GM23338 (cell line): ENCODE measurements at regions not wholly inside any gene's neighbourhood (a gene's known extent, or its start where the extent isn't known, plus 50 kb on each side); places are given as distances from the start of the nearest gene placed in this dataset.

Source experiments
- CREB1 ChIP-seq: fragments of 250-450 bp; sonication (Bioruptor Pico); IDR thresholded peaks from 2 replicates; pipeline ENCODE4 v1.5.0; 2020; ENCODE audit warnings: low read depth, mild to moderate bottlenecking, moderate library complexity
- EZH2 ChIP-seq: fragments of 200-600 bp; sonication (generic); IDR thresholded peaks from one replicate; pipeline ENCODE4 v1.8.0; 2017; ENCODE audit warnings: antibody characterized with exemption, mild to moderate bottlenecking, low read depth; ENCODE audit not compliant: unreplicated experiment
- EZH2phosphoT487 ChIP-seq: fragments of 200-600 bp; sonication (generic); IDR thresholded peaks from one replicate; pipeline ENCODE4 v1.8.1; 2018; ENCODE audit warnings: antibody characterized with exemption; ENCODE audit not compliant: unreplicated experiment
- JUNB ChIP-seq: IDR thresholded peaks from one replicate; pipeline ENCODE4 v1.6.1; 2016; ENCODE audit warnings: antibody characterized with exemption; ENCODE audit not compliant: unreplicated experiment
- NANOG ChIP-seq: IDR thresholded peaks from 2 replicates; pipeline ENCODE4 v1.6.1; 2016; ENCODE audit warnings: antibody characterized with exemption, borderline replicate concordance
- POLR2AphosphoS5 ChIP-seq: IDR thresholded peaks from 2 replicates; pipeline ENCODE4 v1.6.1; 2016; ENCODE audit warnings: antibody characterized with exemption, low read depth
- STAT1 ChIP-seq: IDR thresholded peaks from one replicate; pipeline ENCODE4 v1.6.1; 2016; ENCODE audit warnings: antibody characterized with exemption; ENCODE audit not compliant: unreplicated experiment
- ZNF114 ChIP-seq: fragments of 250-450 bp; sonication (Bioruptor Pico); IDR thresholded peaks from 2 replicates; pipeline ENCODE4 v1.5.0; 2020; ENCODE audit warnings: mild to moderate bottlenecking, moderate library complexity
- ZNF331 ChIP-seq: fragments of 250-450 bp; sonication (Bioruptor Pico); IDR thresholded peaks from 2 replicates; pipeline ENCODE4 v1.5.0; 2020; ENCODE audit warnings: low read depth, mild to moderate bottlenecking, moderate library complexity
- TF ChIP-seq, protein P1 (sequence below): fragments of 250-450 bp; sonication (Bioruptor Pico); IDR thresholded peaks from 2 replicates; pipeline ENCODE4 v1.5.0; 2020; ENCODE audit warnings: mild to moderate bottlenecking, moderate library complexity
- TF ChIP-seq, protein P2 (sequence below): IDR thresholded peaks from 2 replicates; pipeline ENCODE4 v1.6.1; 2016; ENCODE audit warnings: antibody characterized with exemption
- TF ChIP-seq, protein P3 (sequence below), 2 experiments: fragments of 200-600 bp in 1 of 2; sonication (generic) in 1 of 2; conservative IDR thresholded peaks; 2 replicates each; pipeline versions ENCODE4 v1.5.1 to v1.6.1; 2016 to 2017; ENCODE audit warnings: antibody characterized with exemption in 2 of 2, low read depth in 2 of 2, mild to moderate bottlenecking in 2 of 2, moderate library complexity in 1 of 2

DNA sequence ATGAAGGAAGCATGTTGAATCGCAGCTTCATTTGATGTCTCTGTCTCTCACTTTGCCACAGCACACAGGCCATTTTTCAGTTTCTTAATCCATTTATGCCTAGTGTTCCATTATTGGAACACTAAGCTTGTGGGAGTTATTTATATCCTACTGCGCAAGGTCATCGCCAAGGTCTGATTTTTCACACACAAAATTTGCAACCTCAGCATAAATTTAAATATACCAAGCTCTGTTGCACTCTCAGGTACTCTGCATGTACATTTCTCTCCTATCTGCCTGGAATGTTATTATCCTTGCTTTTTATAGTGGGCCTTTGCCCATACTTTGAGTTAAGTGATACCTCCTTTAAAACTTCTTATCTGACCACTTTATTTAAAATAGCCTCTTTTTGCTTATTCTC is 519.2 kb upstream of the TOM1L1 start (continued):
- TF ChIP-seq, protein P1, sequence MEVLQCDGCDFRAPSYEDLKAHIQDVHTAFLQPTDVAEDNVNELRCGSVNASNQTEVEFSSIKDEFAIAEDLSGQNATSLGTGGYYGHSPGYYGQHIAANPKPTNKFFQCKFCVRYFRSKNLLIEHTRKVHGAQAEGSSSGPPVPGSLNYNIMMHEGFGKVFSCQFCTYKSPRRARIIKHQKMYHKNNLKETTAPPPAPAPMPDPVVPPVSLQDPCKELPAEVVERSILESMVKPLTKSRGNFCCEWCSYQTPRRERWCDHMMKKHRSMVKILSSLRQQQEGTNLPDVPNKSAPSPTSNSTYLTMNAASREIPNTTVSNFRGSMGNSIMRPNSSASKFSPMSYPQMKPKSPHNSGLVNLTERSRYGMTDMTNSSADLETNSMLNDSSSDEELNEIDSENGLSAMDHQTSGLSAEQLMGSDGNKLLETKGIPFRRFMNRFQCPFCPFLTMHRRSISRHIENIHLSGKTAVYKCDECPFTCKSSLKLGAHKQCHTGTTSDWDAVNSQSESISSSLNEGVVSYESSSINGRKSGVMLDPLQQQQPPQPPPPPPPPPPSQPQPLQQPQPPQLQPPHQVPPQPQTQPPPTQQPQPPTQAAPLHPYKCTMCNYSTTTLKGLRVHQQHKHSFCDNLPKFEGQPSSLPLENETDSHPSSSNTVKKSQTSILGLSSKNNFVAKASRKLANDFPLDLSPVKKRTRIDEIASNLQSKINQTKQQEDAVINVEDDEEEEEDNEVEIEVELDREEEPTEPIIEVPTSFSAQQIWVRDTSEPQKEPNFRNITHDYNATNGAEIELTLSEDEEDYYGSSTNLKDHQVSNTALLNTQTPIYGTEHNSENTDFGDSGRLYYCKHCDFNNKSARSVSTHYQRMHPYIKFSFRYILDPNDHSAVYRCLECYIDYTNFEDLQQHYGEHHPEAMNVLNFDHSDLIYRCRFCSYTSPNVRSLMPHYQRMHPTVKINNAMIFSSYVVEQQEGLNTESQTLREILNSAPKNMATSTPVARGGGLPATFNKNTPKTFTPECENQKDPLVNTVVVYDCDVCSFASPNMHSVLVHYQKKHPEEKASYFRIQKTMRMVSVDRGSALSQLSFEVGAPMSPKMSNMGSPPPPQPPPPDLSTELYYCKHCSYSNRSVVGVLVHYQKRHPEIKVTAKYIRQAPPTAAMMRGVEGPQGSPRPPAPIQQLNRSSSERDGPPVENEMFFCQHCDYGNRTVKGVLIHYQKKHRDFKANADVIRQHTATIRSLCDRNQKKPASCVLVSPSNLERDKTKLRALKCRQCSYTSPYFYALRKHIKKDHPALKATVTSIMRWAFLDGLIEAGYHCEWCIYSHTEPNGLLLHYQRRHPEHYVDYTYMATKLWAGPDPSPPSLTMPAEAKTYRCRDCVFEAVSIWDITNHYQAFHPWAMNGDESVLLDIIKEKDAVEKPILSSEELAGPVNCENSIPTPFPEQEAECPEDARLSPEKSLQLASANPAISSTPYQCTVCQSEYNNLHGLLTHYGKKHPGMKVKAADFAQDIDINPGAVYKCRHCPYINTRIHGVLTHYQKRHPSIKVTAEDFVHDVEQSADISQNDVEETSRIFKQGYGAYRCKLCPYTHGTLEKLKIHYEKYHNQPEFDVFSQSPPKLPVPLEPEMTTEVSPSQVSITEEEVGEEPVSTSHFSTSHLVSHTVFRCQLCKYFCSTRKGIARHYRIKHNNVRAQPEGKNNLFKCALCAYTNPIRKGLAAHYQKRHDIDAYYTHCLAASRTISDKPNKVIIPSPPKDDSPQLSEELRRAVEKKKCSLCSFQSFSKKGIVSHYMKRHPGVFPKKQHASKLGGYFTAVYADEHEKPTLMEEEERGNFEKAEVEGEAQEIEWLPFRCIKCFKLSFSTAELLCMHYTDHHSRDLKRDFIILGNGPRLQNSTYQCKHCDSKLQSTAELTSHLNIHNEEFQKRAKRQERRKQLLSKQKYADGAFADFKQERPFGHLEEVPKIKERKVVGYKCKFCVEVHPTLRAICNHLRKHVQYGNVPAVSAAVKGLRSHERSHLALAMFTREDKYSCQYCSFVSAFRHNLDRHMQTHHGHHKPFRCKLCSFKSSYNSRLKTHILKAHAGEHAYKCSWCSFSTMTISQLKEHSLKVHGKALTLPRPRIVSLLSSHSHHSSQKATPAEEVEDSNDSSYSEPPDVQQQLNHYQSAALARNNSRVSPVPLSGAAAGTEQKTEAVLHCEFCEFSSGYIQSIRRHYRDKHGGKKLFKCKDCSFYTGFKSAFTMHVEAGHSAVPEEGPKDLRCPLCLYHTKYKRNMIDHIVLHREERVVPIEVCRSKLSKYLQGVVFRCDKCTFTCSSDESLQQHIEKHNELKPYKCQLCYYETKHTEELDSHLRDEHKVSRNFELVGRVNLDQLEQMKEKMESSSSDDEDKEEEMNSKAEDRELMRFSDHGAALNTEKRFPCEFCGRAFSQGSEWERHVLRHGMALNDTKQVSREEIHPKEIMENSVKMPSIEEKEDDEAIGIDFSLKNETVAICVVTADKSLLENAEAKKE (CRISPR knock-in tag) = no peak
- no peak for TF ChIP-seq EZH2phosphoT487
- TF ChIP-seq ZNF114 (CRISPR knock-in tag) = no peak
- no peak for TF ChIP-seq ZNF331 (CRISPR knock-in tag)
- TF ChIP-seq, protein P2, sequence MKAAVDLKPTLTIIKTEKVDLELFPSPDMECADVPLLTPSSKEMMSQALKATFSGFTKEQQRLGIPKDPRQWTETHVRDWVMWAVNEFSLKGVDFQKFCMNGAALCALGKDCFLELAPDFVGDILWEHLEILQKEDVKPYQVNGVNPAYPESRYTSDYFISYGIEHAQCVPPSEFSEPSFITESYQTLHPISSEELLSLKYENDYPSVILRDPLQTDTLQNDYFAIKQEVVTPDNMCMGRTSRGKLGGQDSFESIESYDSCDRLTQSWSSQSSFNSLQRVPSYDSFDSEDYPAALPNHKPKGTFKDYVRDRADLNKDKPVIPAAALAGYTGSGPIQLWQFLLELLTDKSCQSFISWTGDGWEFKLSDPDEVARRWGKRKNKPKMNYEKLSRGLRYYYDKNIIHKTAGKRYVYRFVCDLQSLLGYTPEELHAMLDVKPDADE = no peak
- TF ChIP-seq, protein P3, sequence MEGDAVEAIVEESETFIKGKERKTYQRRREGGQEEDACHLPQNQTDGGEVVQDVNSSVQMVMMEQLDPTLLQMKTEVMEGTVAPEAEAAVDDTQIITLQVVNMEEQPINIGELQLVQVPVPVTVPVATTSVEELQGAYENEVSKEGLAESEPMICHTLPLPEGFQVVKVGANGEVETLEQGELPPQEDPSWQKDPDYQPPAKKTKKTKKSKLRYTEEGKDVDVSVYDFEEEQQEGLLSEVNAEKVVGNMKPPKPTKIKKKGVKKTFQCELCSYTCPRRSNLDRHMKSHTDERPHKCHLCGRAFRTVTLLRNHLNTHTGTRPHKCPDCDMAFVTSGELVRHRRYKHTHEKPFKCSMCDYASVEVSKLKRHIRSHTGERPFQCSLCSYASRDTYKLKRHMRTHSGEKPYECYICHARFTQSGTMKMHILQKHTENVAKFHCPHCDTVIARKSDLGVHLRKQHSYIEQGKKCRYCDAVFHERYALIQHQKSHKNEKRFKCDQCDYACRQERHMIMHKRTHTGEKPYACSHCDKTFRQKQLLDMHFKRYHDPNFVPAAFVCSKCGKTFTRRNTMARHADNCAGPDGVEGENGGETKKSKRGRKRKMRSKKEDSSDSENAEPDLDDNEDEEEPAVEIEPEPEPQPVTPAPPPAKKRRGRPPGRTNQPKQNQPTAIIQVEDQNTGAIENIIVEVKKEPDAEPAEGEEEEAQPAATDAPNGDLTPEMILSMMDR (conservative IDR thresholded peaks at IDR 0.05; ENCODE audit: low read depth in 2 of 2) = no peak
- TF ChIP-seq JUNB = no peak
- TF ChIP-seq EZH2 = no peak
- TF ChIP-seq POLR2AphosphoS5 = no peak
- TF ChIP-seq STAT1 = no peak
- no peak for TF ChIP-seq NANOG
- no peak for TF ChIP-seq CREB1
